ENCODE measurements at regions not wholly inside any gene's neighbourhood (a gene's known extent, or its start where the extent isn't known, plus 50 kb on each side); places are given as distances from the start of the nearest gene placed in this dataset.

DNA sequence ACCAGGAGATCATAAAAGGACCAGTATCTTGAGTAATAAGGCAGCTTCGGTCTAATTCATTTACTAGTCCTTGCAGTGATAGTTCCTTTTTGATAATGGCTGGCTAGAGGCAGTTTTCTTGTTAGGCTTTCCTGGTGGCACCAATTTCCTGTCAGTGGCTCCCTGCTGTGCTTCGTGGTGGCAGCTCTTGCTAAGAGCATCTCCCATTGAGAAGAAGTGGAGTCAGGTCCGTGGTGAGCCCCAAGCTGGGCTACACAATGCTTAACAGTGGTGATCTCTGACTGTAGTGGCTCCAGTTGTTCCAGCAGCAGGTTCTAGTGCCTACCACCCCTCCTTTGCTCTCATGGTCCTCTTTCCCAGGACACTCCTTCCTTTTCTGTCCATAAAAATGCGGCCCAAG, 111.2 kb downstream of the RAP2B start:
- DNase-seq (ENCODE audit: low read depth, low spot score), result no peak
- intact Hi-C loops (cut with micrococcal nuclease; ENCODE audit: unreplicated experiment), result no loop called here
- no peaks in the 10 kb centered on the region for H3K27me3 ChIP-seq (ENCODE audit: control insufficient read depth, insufficient read depth, low read length)
- TF ChIP-seq, protein P1, sequence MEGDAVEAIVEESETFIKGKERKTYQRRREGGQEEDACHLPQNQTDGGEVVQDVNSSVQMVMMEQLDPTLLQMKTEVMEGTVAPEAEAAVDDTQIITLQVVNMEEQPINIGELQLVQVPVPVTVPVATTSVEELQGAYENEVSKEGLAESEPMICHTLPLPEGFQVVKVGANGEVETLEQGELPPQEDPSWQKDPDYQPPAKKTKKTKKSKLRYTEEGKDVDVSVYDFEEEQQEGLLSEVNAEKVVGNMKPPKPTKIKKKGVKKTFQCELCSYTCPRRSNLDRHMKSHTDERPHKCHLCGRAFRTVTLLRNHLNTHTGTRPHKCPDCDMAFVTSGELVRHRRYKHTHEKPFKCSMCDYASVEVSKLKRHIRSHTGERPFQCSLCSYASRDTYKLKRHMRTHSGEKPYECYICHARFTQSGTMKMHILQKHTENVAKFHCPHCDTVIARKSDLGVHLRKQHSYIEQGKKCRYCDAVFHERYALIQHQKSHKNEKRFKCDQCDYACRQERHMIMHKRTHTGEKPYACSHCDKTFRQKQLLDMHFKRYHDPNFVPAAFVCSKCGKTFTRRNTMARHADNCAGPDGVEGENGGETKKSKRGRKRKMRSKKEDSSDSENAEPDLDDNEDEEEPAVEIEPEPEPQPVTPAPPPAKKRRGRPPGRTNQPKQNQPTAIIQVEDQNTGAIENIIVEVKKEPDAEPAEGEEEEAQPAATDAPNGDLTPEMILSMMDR (IDR thresholded peaks at IDR 0.05), result no peak
- TF ChIP-seq, protein P2, sequence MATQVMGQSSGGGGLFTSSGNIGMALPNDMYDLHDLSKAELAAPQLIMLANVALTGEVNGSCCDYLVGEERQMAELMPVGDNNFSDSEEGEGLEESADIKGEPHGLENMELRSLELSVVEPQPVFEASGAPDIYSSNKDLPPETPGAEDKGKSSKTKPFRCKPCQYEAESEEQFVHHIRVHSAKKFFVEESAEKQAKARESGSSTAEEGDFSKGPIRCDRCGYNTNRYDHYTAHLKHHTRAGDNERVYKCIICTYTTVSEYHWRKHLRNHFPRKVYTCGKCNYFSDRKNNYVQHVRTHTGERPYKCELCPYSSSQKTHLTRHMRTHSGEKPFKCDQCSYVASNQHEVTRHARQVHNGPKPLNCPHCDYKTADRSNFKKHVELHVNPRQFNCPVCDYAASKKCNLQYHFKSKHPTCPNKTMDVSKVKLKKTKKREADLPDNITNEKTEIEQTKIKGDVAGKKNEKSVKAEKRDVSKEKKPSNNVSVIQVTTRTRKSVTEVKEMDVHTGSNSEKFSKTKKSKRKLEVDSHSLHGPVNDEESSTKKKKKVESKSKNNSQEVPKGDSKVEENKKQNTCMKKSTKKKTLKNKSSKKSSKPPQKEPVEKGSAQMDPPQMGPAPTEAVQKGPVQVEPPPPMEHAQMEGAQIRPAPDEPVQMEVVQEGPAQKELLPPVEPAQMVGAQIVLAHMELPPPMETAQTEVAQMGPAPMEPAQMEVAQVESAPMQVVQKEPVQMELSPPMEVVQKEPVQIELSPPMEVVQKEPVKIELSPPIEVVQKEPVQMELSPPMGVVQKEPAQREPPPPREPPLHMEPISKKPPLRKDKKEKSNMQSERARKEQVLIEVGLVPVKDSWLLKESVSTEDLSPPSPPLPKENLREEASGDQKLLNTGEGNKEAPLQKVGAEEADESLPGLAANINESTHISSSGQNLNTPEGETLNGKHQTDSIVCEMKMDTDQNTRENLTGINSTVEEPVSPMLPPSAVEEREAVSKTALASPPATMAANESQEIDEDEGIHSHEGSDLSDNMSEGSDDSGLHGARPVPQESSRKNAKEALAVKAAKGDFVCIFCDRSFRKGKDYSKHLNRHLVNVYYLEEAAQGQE (IDR thresholded peaks at IDR 0.05; ENCODE audit: insufficient read depth in 1 of 2, low read depth in 2 of 2, low read length in 1 of 2), result no peak
- TF ChIP-seq SIN3A (IDR thresholded peaks at IDR 0.05; ENCODE audit: borderline replicate concordance, insufficient read depth, low read depth, low read length), result no peak
- no peak for TF ChIP-seq TCF7L2 (IDR thresholded peaks at IDR 0.05; ENCODE audit: low read depth, low read length)
- TF ChIP-seq POLR2AphosphoS5 (IDR thresholded peaks at IDR 0.05; ENCODE audit: low read depth, low read length), result no peak
- no peaks in the 10 kb centered on the region for H3K9me3 ChIP-seq (ENCODE audit: control insufficient read depth, insufficient read depth, low read depth, low read length)
- in situ Hi-C loops (cut with HindIII; ENCODE audit: low pct_unique_long_range_greater_than_20kb, low sequenced_read_pairs), result no loop called here
- ChIA-PET CTCF (no interaction called here), POLR2A (no interaction called here)
- no peaks in the 10 kb centered on the region for H3K4me1 ChIP-seq (ENCODE audit: control insufficient read depth, insufficient read depth, low read length)
- H3K27ac ChIP-seq (ENCODE audit: low read length), result no peak overlapping the region
- no peak overlapping the region for H3K4me3 ChIP-seq (ENCODE audit: low read depth in 2 of 2, low read length in 2 of 2)
- no peak for ATAC-seq
- no TSS peak for BruUV-seq (replicated peaks)
- no peaks in the 10 kb centered on the region for H3K36me3 ChIP-seq (ENCODE audit: control insufficient read depth, insufficient read depth, low read length)

DNA sequence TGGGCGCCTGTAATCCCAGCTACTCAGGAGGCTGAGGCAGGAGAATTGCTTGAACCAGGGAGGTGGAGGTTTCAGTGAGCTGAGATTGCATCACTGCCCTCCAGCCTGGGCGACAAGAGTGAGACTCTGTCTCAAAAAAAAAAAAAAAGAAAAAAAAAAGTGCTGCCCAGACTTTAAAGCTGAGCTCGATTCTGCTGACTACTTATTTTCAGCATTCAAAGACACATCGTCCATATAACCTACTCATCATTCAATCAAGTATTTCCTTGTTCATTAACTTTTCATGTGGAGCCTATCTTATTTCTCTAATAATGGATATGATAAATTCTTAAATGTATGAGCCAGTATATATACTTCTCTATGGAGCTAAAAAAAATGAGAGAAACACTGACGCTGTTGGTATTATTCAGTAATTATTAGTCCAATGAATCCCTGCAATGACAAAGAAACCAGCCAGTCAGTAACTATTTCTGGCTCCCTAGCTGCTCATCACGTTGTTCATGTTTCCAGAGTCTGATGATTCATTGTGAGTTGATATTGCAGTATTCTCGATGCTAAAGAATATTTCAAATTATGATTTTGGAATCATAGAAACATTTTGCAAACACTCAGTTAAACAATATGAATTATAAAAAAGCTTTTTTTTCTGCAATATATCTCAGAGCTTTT, 111.9 kb downstream of the RAP2B start:
- no peak for DNase-seq (ENCODE audit: low read depth, low spot score)
- ChIA-PET CTCF (no interaction called here), POLR2A (no interaction called here)
- Histone ChIP-seq H3K27me3 (ENCODE audit: control insufficient read depth, insufficient read depth, low read length) (no peaks in the 10 kb centered on the region), H3K36me3 (ENCODE audit: control insufficient read depth, insufficient read depth, low read length) (no peaks in the 10 kb centered on the region), H3K4me1 (ENCODE audit: control insufficient read depth, insufficient read depth, low read length) (no peaks in the 10 kb centered on the region), H3K4me3 (ENCODE audit: low read depth in 2 of 2, low read length in 2 of 2) (no peak overlapping the region), H3K27ac (ENCODE audit: low read length) (no peak overlapping the region), H3K9me3 (ENCODE audit: control insufficient read depth, insufficient read depth, low read depth, low read length) (no peaks in the 10 kb centered on the region)
- TF ChIP-seq TCF7L2 (IDR thresholded peaks at IDR 0.05; ENCODE audit: low read depth, low read length) (no peak), POLR2AphosphoS5 (IDR thresholded peaks at IDR 0.05; ENCODE audit: low read depth, low read length) (no peak), SIN3A (IDR thresholded peaks at IDR 0.05; ENCODE audit: borderline replicate concordance, insufficient read depth, low read depth, low read length) (no peak)
- TF ChIP-seq, protein P1 (IDR thresholded peaks at IDR 0.05), result no peak
- TF ChIP-seq, protein P2 (IDR thresholded peaks at IDR 0.05; ENCODE audit: insufficient read depth in 1 of 2, low read depth in 2 of 2, low read length in 1 of 2), result no peak
- intact Hi-C loops (cut with micrococcal nuclease; ENCODE audit: unreplicated experiment) (no loop called here), in situ Hi-C loops (cut with HindIII; ENCODE audit: low pct_unique_long_range_greater_than_20kb, low sequenced_read_pairs) (no loop called here)
- no TSS peak for BruUV-seq (replicated peaks)
- ATAC-seq, result no peak

Data from Panc1 (cell line).